Fibroblast of mammary gland (primary cell): ENCODE measurements at regions not wholly inside any gene's neighbourhood (a gene's known extent, or its start where the extent isn't known, plus 50 kb on each side); places are given as distances from the start of the nearest gene placed in this dataset.
A peak's percentile ranks its signal among the peaks of the same experiment; 100 is the strongest.

ENCODE experiments used
- DNase-seq: peaks from one replicate; pipeline ENCODE4 v3.0.0-alpha.2; 2010; ENCODE audit warnings: low read depth
- H3K4me3 ChIP-seq: 2 replicates; pipeline ENCODE4 v1.5.1; 2011; ENCODE audit warnings: low read depth, mild to moderate bottlenecking, low read length, moderate library complexity; ENCODE audit not compliant: control insufficient read depth
- TF ChIP-seq, protein P1 (sequence below): conservative IDR thresholded peaks from 2 replicates; pipeline ENCODE4 v1.5.1; 2011; ENCODE audit warnings: low read depth, low read length, inconsistent platforms; ENCODE audit not compliant: control insufficient read depth, insufficient read depth

DNA sequence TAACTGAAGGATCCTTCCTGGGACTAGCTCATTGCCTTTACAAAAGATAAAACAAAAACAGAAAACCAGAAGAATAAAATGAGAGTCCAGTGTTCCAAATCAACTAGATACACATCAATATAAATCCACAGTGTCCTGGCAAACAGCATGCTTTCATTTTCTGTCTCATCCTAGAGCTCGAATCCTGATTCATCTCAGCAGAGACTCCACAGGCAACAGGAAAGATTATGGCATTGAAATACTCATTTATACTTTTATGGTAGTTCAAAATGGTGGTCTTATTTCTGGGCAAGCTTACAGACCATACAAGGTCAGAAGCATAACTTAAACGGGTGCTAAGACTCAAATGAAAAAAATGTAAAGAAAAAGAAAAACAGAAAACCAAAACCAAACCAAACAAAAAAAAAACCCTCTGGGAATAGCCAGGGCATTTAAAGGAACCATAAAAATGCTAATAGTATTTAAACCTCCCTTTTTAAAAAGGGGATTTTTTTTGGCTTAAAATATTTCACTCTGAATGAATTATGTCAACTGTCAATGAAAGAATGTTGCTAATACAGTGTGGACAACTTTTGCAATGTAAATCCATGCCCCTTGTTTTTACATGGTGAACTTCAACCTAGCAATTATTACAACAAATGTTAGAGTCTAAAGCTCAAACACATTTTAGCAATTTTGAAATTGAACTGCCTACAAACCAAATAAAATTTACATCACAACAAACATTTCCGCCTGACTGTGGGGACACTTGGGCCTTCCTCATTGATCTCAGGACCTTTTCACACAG is 57.9 kb downstream of the GPR101 start:
- TF ChIP-seq, protein P1, sequence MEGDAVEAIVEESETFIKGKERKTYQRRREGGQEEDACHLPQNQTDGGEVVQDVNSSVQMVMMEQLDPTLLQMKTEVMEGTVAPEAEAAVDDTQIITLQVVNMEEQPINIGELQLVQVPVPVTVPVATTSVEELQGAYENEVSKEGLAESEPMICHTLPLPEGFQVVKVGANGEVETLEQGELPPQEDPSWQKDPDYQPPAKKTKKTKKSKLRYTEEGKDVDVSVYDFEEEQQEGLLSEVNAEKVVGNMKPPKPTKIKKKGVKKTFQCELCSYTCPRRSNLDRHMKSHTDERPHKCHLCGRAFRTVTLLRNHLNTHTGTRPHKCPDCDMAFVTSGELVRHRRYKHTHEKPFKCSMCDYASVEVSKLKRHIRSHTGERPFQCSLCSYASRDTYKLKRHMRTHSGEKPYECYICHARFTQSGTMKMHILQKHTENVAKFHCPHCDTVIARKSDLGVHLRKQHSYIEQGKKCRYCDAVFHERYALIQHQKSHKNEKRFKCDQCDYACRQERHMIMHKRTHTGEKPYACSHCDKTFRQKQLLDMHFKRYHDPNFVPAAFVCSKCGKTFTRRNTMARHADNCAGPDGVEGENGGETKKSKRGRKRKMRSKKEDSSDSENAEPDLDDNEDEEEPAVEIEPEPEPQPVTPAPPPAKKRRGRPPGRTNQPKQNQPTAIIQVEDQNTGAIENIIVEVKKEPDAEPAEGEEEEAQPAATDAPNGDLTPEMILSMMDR, result no peak
- peak; percentile 2 for DNase-seq
- H3K4me3 ChIP-seq, result no peak overlapping the region

DNA sequence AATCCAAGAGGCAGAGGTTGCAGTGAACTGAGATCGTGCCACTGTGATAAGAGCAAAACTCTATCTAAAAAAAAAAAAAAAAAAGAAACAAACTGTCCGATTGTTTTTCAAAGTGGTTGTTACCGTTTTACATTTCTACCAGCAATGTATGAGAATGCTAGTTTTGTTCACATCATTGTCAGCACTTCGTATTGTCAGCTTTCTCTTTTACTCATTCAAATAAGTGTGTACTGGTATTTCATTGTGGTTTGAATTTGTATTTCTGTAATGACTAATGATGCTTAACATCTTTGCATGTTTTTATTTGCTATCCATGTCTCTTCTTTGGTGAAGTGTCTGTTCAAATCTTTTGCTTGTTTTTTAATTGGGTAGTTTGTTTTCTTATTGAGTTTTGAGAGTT is 65.8 kb downstream of the GPR101 start:
- no peak for DNase-seq
- no peak overlapping the region for H3K4me3 ChIP-seq
- TF ChIP-seq, protein P1, result no peak

DNA sequence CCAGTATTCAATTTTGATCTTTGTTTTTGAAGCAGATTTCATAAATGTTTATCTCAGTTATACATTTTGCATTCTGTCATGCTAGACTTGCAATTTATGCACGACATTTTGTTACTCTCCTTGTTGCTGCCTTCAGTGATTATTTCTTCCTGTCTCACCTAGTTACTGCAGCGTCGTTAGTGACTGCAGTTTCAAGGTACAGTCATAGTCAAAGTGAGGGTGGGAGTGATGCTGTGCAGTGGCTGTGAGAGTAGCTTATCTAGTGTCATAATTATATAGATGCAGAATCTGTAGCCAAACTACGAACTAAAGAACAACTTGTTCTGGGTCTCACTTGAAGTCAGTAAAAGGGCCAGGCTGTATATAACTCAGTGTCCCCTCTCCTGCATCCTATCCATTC is 69.8 kb downstream of the GPR101 start:
- DNase-seq, result no peak
- H3K4me3 ChIP-seq, result no peak overlapping the region
- TF ChIP-seq, protein P1, result no peak

DNA sequence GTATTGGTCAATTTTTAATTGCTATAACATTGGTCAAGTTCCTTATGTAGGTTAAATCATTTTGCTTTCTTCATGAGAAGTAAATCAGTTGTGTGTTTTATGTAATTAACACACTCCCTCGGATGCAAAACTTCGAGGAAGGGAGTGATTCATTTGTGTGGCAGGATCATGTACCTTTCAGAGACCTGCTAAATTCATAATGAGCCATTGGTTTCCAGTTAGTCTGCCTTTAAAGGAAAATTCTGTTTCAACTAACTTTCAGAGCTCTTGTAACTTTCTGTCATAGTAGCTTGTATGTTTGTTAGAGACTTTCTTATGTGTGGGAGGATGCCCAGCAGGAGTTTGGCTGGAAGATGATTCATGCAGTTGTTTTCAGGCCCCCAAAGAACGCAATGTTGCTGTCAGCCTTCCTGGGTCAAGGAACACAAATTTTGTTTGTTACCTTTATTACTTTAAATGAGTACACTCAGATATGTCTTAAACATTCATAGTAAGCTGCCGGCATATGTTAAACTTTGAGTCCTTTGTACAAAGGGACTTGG is 72.1 kb downstream of the GPR101 start:
- no peak overlapping the region for H3K4me3 ChIP-seq
- DNase-seq, result peak; percentile 23
- TF ChIP-seq, protein P1, result no peak

DNA sequence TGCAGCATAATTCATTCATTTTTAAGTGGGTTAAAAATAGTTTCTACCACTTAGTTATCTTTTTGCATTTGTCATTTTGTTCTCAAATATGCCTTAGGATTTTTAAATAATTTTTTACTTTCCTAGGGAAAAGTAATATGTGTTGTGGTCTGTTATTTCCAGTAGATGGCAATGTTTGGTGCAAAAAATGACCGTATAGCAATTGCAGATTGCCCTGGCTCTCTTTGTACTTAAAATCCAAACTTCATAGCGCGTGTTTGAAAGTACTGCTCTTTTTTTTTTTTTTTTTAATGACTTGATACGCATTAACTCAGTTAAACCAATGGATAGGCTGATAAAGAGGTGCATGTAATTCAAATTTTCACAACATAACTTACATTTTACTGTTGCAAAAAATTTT is 74.4 kb upstream of the RBMX start:
- TF ChIP-seq, protein P1, result peak; percentile 51
- peak; percentile 55 for DNase-seq
- no peak overlapping the region for H3K4me3 ChIP-seq

DNA sequence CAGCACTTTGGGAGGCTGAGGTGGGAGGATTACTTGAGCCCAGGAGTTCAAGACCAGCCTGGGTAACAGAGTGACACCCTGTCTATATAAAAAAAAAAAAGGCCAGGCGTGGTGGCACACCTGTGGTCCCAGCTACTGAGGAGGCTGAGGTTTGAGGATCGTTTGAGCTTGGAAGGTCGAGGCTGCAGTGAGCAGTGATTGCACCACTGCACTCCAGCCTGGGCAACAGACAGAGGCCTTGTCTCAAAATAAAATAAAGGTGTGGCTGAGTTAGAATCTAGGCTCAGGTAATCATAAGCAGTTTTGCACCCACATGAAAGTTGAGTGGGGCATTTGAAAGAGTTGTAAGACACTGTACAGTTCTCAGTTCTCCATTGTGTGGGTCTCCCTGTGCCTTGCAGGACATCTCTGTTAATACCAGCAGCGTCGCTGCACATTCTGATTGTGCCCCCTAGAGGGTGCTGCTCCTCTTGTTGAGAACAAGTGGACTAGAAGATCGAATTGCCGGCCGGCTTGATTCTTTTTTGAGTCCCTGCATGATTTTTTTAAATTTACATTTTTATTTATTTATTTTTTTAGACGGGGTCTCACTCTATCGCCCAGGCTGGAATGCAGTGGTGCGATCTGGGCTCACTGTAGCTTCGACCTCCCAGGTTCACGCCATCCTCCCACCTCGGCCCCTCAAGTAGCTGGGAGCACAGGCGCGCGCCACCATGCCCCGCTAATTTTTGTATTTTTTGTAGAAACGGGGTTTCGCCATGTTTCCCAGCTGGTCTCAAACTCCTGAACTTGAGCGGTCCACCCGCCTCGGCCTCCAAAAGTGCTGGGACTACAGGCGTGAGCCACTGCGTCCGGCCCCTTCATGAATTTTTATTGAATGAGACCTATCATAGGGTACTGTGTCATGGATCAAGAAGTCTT is 73.6 kb upstream of the RBMX start:
- H3K4me3 ChIP-seq, result no peak overlapping the region
- DNase-seq, result peak; percentile 77
- TF ChIP-seq, protein P1, result peak; percentile 69
